ENCODE measurements at regions not wholly inside any gene's neighbourhood (a gene's known extent, or its start where the extent isn't known, plus 50 kb on each side); places are given as distances from the start of the nearest gene placed in this dataset.

GRCh38 chr3:180319461-180319860 is 282.5 kb upstream of the TTC14 start:
- no peak for TF ChIP-seq EZH2 (IDR thresholded peaks at IDR 0.05; ENCODE audit: insufficient read depth, poor library complexity, severe bottlenecking)
- no peak for TF ChIP-seq EZH2phosphoT487 (IDR thresholded peaks at IDR 0.05; ENCODE audit: insufficient read depth, low read depth)
